IPS-20b (cell line): ENCODE measurements at regions not wholly inside any gene's neighbourhood (a gene's known extent, or its start where the extent isn't known, plus 50 kb on each side); places are given as distances from the start of the nearest gene placed in this dataset.

ENCODE experiments used
- H3K27ac ChIP-seq: one replicate; pipeline ENCODE4 v1.5.1; 2013; ENCODE audit warnings: low read length
- H3K27me3 ChIP-seq: 2 replicates; pipeline ENCODE4 v1.6.1; 2013; ENCODE audit warnings: mild to moderate bottlenecking, low read length, inconsistent platforms; ENCODE audit not compliant: insufficient read depth
- H3K36me3 ChIP-seq: 2 replicates; pipeline ENCODE4 v1.6.1; 2013; ENCODE audit warnings: low read depth, mild to moderate bottlenecking, inconsistent platforms, low read length, moderate library complexity; ENCODE audit not compliant: insufficient read depth
- H3K4me1 ChIP-seq: 2 replicates; pipeline ENCODE4 v1.6.1; 2013; ENCODE audit warnings: mild to moderate bottlenecking, control low read depth, inconsistent platforms, low read length, moderate library complexity; ENCODE audit not compliant: insufficient read depth
- H3K4me3 ChIP-seq: 2 replicates; pipeline ENCODE4 v1.5.1; 2013; ENCODE audit warnings: mild to moderate bottlenecking, low read length, inconsistent platforms
- H3K9ac ChIP-seq: 2 replicates; pipeline ENCODE4 v1.6.1; 2013; ENCODE audit warnings: low read depth, mild to moderate bottlenecking, inconsistent platforms, low read length, moderate library complexity
- H3K9me3 ChIP-seq: 2 replicates; pipeline ENCODE4 v1.6.1; 2013; ENCODE audit warnings: mild to moderate bottlenecking, low read depth, low read length, inconsistent platforms; ENCODE audit not compliant: insufficient read depth

DNA sequence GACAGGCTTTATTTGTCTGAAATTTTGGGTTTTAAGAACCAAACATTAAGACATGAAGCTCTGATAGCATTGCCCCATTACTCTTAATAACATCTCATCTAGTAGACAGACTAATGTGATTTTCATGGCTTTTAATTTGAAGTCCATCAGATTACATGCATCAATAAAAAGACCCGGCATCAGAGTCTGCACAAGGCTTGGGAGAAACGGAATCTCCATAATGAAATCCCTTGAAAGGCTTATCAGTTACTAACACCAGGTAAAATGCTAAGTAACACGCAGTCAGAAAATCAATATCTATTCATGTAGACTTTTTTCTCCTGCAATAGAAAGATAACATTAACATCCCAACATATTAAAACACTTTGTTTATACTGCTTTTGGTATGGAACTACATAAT is 1485.2 kb upstream of the DDX18 start:
- Histone ChIP-seq H3K9me3 (no peaks in the 10 kb centered on the region), H3K4me1 (no peaks in the 10 kb centered on the region), H3K27me3 (no peaks in the 10 kb centered on the region), H3K4me3 (no peak overlapping the region), H3K9ac (no peak overlapping the region), H3K36me3 (no peaks in the 10 kb centered on the region), H3K27ac (no peak overlapping the region)

DNA sequence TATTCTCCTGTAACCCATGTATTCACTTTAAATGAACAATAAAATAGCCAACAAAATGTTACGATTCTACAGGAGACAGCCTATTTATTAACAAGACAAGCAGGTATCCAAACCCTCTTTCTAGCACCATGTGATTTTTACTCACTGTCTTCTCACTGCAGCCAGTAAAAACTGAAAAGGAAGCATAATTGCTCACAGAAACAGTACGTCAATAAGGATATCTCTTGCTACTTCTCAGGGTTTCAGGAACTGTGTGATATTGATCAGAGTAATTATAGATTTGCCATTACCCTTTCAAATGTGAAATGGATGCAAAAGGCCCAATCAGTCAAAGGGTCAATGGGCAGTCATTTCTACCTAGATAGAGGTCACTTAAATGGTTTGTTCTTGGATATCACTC is 1473.8 kb upstream of the DDX18 start:
- Histone ChIP-seq H3K36me3 (no peaks in the 10 kb centered on the region), H3K9me3 (no peaks in the 10 kb centered on the region), H3K9ac (no peak overlapping the region), H3K27ac (no peak overlapping the region), H3K27me3 (no peaks in the 10 kb centered on the region), H3K4me1 (peaks cover 15% of the 10 kb centered on the region; the same call in 1 of the 2 replicates), H3K4me3 (no peak overlapping the region)

DNA sequence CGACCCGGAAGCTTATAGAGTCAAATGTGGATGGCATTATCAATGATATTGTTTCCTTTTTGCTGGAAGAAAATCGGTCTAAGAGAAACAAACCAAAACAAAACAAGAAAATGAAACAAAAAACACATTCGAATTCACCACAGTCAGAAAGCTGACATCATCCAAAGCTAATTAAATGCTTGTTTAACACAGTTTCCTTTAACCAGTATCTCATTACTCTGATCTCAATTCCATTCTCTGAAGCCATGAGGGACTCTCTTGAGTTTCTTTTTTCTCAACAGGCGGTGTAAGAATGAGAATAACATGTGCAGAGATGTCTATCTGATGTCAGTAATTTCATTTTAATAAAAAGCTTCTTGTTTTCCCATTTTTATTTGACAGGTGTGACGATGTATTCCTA is 1448.3 kb upstream of the DDX18 start:
- Histone ChIP-seq H3K4me1 (no peaks in the 10 kb centered on the region), H3K27me3 (no peaks in the 10 kb centered on the region), H3K27ac (no peak overlapping the region), H3K36me3 (no peaks in the 10 kb centered on the region), H3K4me3 (no peak overlapping the region), H3K9me3 (no peaks in the 10 kb centered on the region), H3K9ac (no peak overlapping the region)

DNA sequence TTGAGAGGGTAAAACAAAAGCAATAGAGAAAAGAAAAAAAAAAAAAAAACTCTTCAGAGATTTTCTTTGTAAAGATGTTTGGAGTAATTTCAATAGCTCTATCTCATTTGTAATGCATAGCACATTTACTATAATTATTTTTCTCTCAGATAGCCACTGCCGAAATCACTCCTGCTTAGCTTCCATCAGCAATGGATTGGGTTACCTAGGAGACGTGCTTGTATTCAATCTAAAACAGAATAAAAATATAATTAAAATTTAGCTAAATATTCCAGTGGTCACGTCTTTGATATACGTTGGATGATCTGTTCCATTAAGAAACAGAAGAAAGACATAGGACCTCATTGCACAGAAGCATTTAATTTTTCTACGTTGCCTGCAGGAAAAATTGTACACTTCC is 1435.7 kb upstream of the DDX18 start:
- Histone ChIP-seq H3K27ac (no peak overlapping the region), H3K27me3 (no peaks in the 10 kb centered on the region), H3K9ac (no peak overlapping the region), H3K36me3 (no peaks in the 10 kb centered on the region), H3K9me3 (no peaks in the 10 kb centered on the region), H3K4me3 (no peak overlapping the region), H3K4me1 (no peaks in the 10 kb centered on the region; the same call in 1 of the 2 replicates)

DNA sequence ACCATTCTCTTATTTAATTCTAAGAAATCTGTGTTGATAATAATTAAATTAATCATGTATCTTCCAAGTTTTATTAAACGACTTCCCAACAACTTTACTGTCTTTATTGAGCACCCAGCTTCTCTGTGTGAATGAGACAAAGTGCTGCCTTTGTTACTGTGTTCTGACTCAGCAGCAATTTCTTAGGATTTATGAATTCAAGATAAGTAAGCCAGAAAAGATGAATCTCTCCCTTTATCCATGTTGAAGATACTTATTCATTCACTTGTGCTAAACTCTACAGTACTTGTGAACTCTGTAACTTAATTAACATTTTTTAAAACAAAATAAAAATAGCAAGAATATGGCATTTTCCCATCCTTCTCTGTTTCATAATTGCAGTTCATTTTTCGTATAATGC is 1403.3 kb upstream of the DDX18 start:
- Histone ChIP-seq H3K9ac (no peak overlapping the region), H3K27ac (no peak overlapping the region), H3K27me3 (no peaks in the 10 kb centered on the region), H3K9me3 (peaks cover 6% of the 10 kb centered on the region; the same call in 1 of the 2 replicates), H3K36me3 (no peaks in the 10 kb centered on the region), H3K4me1 (no peaks in the 10 kb centered on the region), H3K4me3 (no peak overlapping the region)

DNA sequence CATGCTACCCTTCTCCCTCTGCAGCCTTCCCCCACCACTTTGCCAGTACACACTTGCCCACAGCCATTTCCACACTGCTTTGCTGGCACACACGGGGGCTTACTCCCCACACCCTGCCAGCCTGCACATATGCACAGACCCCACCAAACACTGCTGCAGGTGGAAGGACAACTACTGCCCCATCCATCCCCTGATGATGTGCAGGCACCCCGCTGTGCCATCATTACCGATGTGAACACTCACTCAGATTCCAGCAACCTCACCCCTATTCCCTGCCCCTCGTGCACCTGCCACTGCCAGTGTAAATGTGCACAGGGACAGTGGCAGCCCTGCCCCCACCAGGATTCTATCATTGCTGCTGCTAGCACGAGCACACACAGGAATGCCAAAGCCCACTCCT is 1400.8 kb upstream of the DDX18 start:
- Histone ChIP-seq H3K36me3 (no peaks in the 10 kb centered on the region), H3K27ac (no peak overlapping the region), H3K9me3 (no peaks in the 10 kb centered on the region), H3K27me3 (no peaks in the 10 kb centered on the region), H3K4me3 (no peak overlapping the region), H3K4me1 (no peaks in the 10 kb centered on the region), H3K9ac (no peak overlapping the region)

DNA sequence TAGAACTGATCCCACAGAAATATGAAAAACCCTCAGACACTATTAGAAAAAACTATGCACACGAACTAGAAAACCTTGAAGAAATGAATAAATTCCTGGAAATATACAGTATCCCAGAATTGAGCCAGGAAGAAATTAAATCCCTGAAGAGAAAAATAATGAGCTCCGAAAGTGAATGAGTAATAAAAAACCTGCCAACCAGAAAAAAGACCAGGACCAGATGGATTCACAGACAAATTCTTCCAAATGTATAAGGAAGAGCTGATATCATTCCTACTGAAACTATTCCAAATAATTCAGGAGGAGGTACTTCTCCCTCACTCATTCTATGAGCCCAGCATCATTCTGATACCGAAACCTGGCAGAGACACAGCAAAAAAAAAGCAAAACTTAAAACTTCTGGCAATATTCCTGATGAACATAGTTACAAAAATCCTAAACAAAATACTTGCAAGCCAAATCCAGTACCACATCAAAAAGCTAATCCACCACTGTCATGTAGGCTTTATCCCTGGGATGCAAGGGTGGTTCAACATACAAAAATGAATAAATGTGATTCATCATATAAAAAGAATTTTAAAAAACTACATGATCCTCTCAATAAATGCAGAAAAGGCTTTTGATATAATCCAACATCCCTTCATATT is 1397.6 kb upstream of the DDX18 start:
- no peaks in the 10 kb centered on the region for H3K27me3 ChIP-seq
- H3K9me3 ChIP-seq = no peaks in the 10 kb centered on the region
- no peak overlapping the region for H3K4me3 ChIP-seq
- H3K27ac ChIP-seq = no peak overlapping the region
- H3K36me3 ChIP-seq = no peaks in the 10 kb centered on the region
- no peak overlapping the region for H3K9ac ChIP-seq
- H3K4me1 ChIP-seq = no peaks in the 10 kb centered on the region

DNA sequence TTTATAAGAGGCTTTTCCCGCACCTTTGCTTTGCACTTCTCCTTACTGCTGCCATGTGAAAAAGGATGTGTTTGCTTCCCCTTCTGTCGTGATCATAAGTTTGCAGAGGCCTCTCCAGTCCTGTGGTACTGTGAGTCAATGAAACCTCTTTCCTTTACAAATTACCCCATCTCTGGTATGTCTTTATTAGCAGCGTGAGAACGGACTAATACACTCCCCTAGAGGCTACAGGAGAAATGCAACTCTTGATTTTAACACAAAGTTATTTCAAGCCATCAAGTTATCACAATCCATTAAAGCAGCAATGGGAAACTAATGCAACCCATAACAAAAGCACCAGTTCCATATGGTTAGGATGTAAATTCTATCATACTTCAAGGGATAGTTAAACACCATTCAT is 1378.8 kb upstream of the DDX18 start:
- Histone ChIP-seq H3K9me3 (peaks cover 15% of the 10 kb centered on the region), H3K27me3 (no peaks in the 10 kb centered on the region), H3K4me1 (no peaks in the 10 kb centered on the region), H3K9ac (no peak overlapping the region), H3K4me3 (no peak overlapping the region), H3K36me3 (no peaks in the 10 kb centered on the region), H3K27ac (no peak overlapping the region)

DNA sequence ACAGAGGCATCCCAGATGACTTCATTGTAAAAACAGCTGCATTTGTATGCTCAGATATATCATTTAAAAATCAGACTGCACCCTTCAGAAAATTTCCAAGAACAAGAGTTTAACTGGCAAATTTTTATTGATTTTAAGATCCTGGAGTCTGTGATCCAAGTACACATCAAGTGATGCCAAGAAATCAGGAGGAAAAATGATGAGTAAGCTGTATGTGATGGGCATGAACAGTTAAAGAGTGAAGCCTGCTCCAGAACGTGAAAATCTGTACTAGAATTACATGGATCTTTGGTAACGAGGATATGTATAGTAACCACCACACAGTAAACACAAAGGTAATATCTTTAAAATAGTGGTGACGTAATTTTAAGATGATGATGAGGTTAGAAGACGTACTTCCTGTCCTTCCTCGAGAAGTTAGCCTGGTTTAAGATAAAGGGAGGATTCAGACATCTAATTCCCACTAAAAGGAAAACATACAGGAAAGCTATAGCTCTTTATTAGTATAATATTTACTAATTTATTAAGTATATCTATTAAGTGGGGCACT is 1374.3 kb upstream of the DDX18 start:
- H3K27me3 ChIP-seq = no peaks in the 10 kb centered on the region
- no peak overlapping the region for H3K4me3 ChIP-seq
- H3K4me1 ChIP-seq = no peaks in the 10 kb centered on the region
- H3K27ac ChIP-seq = no peak overlapping the region
- H3K9ac ChIP-seq = no peak overlapping the region
- no peaks in the 10 kb centered on the region for H3K36me3 ChIP-seq
- peaks cover 5% of the 10 kb centered on the region for H3K9me3 ChIP-seq

DNA sequence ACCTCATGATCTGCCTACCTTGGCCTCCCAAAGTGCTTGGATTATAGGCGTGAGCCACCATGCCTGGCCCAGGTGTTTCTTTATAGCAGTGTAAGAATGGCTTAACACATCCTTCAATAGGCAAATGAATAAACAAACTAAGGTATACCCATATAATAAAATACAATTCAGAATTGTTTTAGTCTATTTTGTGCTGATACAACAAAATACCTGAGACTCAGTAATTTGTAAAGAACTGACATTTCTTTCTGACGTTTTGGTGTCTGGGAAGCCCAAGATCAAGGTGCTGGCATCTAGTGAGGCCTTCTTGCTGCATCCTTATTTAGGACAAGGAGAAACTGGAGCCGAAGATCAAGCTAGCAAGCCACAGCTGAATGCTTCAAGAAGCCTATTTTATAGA is 1372.1 kb upstream of the DDX18 start:
- no peaks in the 10 kb centered on the region for H3K4me1 ChIP-seq
- no peaks in the 10 kb centered on the region for H3K36me3 ChIP-seq
- H3K4me3 ChIP-seq = no peak overlapping the region
- no peaks in the 10 kb centered on the region for H3K27me3 ChIP-seq
- H3K9me3 ChIP-seq = peaks cover 5% of the 10 kb centered on the region
- H3K27ac ChIP-seq = no peak overlapping the region
- no peak overlapping the region for H3K9ac ChIP-seq

DNA sequence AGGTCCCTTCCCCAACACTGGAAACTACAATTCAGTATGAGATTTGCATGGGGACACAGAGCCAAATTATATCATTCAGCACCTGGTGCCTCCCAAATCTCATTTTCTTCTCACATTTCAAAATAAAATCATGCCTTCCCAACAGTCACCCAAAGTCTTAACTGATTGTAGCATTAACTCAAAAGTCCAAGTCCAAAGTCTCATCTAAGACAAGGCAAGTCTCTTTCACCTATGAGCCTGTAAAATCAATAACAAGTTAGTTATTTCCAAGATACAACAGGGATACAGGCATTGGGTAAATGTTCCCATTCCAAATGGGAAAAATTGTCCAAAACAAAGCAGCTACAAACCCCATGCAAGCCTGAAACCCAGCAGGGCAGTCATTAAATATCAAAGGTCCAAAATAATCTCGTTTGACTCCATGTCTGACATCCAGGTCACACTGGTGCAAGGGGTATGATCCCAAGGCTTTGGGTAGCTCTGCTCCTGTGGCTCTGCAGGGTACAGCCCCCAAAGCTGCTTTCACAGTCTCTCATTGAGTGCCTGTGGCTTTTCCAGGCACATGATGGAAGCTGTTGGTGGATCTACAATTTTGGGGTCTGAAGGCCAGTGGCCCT is 1370.1 kb upstream of the DDX18 start:
- Histone ChIP-seq H3K4me1 (no peaks in the 10 kb centered on the region), H3K27me3 (no peaks in the 10 kb centered on the region), H3K4me3 (no peak overlapping the region), H3K27ac (no peak overlapping the region), H3K9ac (no peak overlapping the region), H3K36me3 (no peaks in the 10 kb centered on the region), H3K9me3 (peaks cover 5% of the 10 kb centered on the region)

DNA sequence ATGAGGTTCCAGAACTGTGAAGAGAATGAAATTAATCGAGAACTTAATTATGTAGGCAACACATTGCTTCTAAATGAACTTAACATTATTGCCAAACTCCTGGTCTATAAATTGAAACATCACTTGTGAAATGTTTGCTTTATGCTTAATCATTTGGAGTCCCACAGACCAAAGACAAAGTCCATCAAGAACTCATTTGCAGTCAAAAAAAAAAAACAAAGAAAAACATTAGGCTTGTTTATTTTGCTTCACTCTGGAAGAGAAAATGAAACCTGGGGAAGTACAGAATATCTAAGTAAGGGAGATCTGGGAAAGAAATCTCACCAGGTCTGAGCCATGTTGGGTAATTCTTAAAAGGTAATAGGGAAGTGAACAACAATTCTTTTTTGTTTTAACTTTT is 1363.5 kb upstream of the DDX18 start:
- Histone ChIP-seq H3K27ac (no peak overlapping the region), H3K4me3 (no peak overlapping the region), H3K9ac (no peak overlapping the region), H3K9me3 (peaks cover 7% of the 10 kb centered on the region; the same call in 1 of the 2 replicates), H3K36me3 (no peaks in the 10 kb centered on the region), H3K27me3 (no peaks in the 10 kb centered on the region), H3K4me1 (no peaks in the 10 kb centered on the region)
